Sigmoid colon (tissue), 6 donors: ENCODE measurements at regions not wholly inside any gene's neighbourhood (a gene's known extent, or its start where the extent isn't known, plus 50 kb on each side); places are given as distances from the start of the nearest gene placed in this dataset.

Source experiments
- DNase-seq: peaks from one replicate; pipeline ENCODE4 v3.0.0-alpha.2; 2019
- H3K27ac ChIP-seq, 4 donors: fragments of 200-600 bp; sonication (generic); one replicate each; pipeline ENCODE4 v1.5.1; 2016 to 2019; ENCODE audit warnings: mild to moderate bottlenecking in 1 of 4
- H3K27me3 ChIP-seq, 3 donors: fragments of 200-600 bp; sonication (generic); one replicate each; pipeline ENCODE4 v1.5.1; 2019; ENCODE audit warnings: mild to moderate bottlenecking in 1 of 3
- H3K36me3 ChIP-seq, 4 donors: fragments of 200-600 bp; sonication (generic); one replicate each; pipeline ENCODE4 v1.5.1; 2016 to 2019
- H3K4me1 ChIP-seq, 4 donors: fragments of 200-600 bp; sonication (generic); one replicate each; pipeline ENCODE4 v1.5.1; 2017 to 2019
- H3K4me3 ChIP-seq, 4 donors: fragments of 200-600 bp; sonication (generic); one replicate each; pipeline ENCODE4 v1.5.1; 2017 to 2019; ENCODE audit warnings: mild to moderate bottlenecking in 2 of 4, moderate library complexity in 1 of 4
- H3K9me3 ChIP-seq, 4 donors: fragments of 200-600 bp in 3 of 4; sonication (generic) in 3 of 4; one replicate each; pipeline versions ENCODE4 v1.5.1 to v1.6.1; 2013 to 2019
- CTCF ChIP-seq, 4 experiments: fragments of 450-650 bp in 3 of 4; fragments of 200-600 bp in 1 of 4; IDR thresholded peaks; one replicate each; pipeline ENCODE4 v1.5.1; 2016 to 2019; ENCODE audit warnings: antibody characterized with exemption in 4 of 4, mild to moderate bottlenecking in 3 of 4, moderate library complexity in 2 of 4
- EP300 ChIP-seq, 4 donors: sonication (generic); formaldehyde crosslinking; IDR thresholded peaks; one replicate each; pipeline ENCODE4 v1.6.1; 2017; ENCODE audit warnings: antibody characterized with exemption in 4 of 4
- POLR2A ChIP-seq, 2 donors: fragments of 450-650 bp; IDR thresholded peaks; one replicate each; pipeline ENCODE4 v1.6.1; 2016; ENCODE audit warnings: antibody characterized with exemption in 2 of 2, mild to moderate bottlenecking in 2 of 2, moderate library complexity in 2 of 2
- POLR2AphosphoS5 ChIP-seq, 4 donors: sonication (generic); formaldehyde crosslinking; IDR thresholded peaks; one replicate each; pipeline ENCODE4 v1.6.1; 2017; ENCODE audit warnings: antibody characterized with exemption in 4 of 4
- WGBS, 2 donors: extraction: QIAGEN DNeasy Blood & Tissue Kit; methylation state at CpG; one replicate each; pipeline ENCODE4 v1.1.7; 2013; 5-methylcytosine and 5-hydroxymethylcytosine counted together
- intact Hi-C: fragments of 100-400 bp; cut with DNase I; formaldehyde crosslinking; loops from one replicate; pipeline ENCODE4 v1.15.1; 2023
- donor health status: healthy with polysubstance abuse.
- donor health status: healthy.

- Histone ChIP-seq H3K4me3 (no peak overlapping the region), H3K27me3 (no peaks in the 10 kb centered on the region), H3K4me1 (peaks cover 0 to 10% (median 8%) of the 10 kb centered on the region in 4 donors), H3K36me3 (no peaks in the 10 kb centered on the region), H3K9me3 (peaks cover 0 to 3% (median 0%) of the 10 kb centered on the region in 4 donors), H3K27ac (no peak overlapping the region)
- TF ChIP-seq EP300 (IDR thresholded peaks at IDR 0.05) (no peak), POLR2A (IDR thresholded peaks at IDR 0.05) (no peak), POLR2AphosphoS5 (IDR thresholded peaks at IDR 0.05) (no peak), CTCF (IDR thresholded peaks at IDR 0.05) (no peak)
- no peak for DNase-seq
- 91 to 95% methylated on average over 2 of the region's 2 CpGs for WGBS, 2 donors
- intact Hi-C loops: no loop called here
These were observed 373.0 kb downstream of the COG6 start for GRCh38 chr13:40028446-40028845.

GRCh38 chr13:40031031-40031430 is 375.6 kb downstream of the COG6 start:
- 64 to 82% methylated on average over 4 of the region's 4 CpGs for WGBS, 2 donors
- intact Hi-C loops: no loop called here
- H3K27ac ChIP-seq: no peak overlapping the region

GRCh38 chr13:40039061-40039460 is 383.6 kb downstream of the COG6 start:
- intact Hi-C loops: no loop called here
- no peak for DNase-seq
- no peak overlapping the region for H3K27ac ChIP-seq
- WGBS, 2 donors: 70 to 82% methylated on average over 2 of the region's 2 CpGs
- H3K27me3 ChIP-seq: no peaks in the 10 kb centered on the region
- TF ChIP-seq EP300 (IDR thresholded peaks at IDR 0.05): no peak
- no peak overlapping the region for H3K4me3 ChIP-seq
- no peaks in the 10 kb centered on the region for H3K4me1 ChIP-seq
- H3K36me3 ChIP-seq: no peaks in the 10 kb centered on the region
- H3K9me3 ChIP-seq: no peaks in the 10 kb centered on the region

More at GRCh38 chr13:40031031-40031430, 375.6 kb downstream of the COG6 start:
- H3K4me3 ChIP-seq: no peak overlapping the region
- H3K9me3 ChIP-seq: peaks cover 0 to 3% (median 0%) of the 10 kb centered on the region in 4 donors
- DNase-seq: no peak
- TF ChIP-seq CTCF (IDR thresholded peaks at IDR 0.05): no peak
- TF ChIP-seq POLR2A (IDR thresholded peaks at IDR 0.05): no peak
- H3K36me3 ChIP-seq: no peaks in the 10 kb centered on the region
- H3K4me1 ChIP-seq: no peaks in the 10 kb centered on the region
- no peaks in the 10 kb centered on the region for H3K27me3 ChIP-seq

GRCh38 chr13:40042991-40043390 is 387.5 kb downstream of the COG6 start:
- H3K4me3 ChIP-seq: no peak overlapping the region
- 64 to 81% methylated on average over 3 of the region's 3 CpGs for WGBS, 2 donors
- H3K36me3 ChIP-seq: no peaks in the 10 kb centered on the region
- no peaks in the 10 kb centered on the region for H3K9me3 ChIP-seq
- intact Hi-C loops: no loop called here
- TF ChIP-seq POLR2AphosphoS5 (IDR thresholded peaks at IDR 0.05) (no peak), POLR2A (IDR thresholded peaks at IDR 0.05) (no peak), CTCF (IDR thresholded peaks at IDR 0.05) (no peak), EP300 (IDR thresholded peaks at IDR 0.05) (no peak)
- H3K4me1 ChIP-seq: no peaks in the 10 kb centered on the region
- no peak overlapping the region for H3K27ac ChIP-seq
- no peaks in the 10 kb centered on the region for H3K27me3 ChIP-seq
- no peak for DNase-seq

- Histone ChIP-seq H3K27ac (no peak overlapping the region), H3K4me3 (no peak overlapping the region), H3K4me1 (no peaks in the 10 kb centered on the region), H3K9me3 (no peaks in the 10 kb centered on the region), H3K27me3 (no peaks in the 10 kb centered on the region), H3K36me3 (no peaks in the 10 kb centered on the region)
- intact Hi-C loops: no loop called here
- no peak for DNase-seq
- no peak for TF ChIP-seq CTCF (IDR thresholded peaks at IDR 0.05)
- TF ChIP-seq POLR2AphosphoS5 (IDR thresholded peaks at IDR 0.05): no peak
- TF ChIP-seq EP300 (IDR thresholded peaks at IDR 0.05): no peak
- no peak for TF ChIP-seq POLR2A (IDR thresholded peaks at IDR 0.05)
- 74 to 86% methylated on average over 3 of the region's 3 CpGs for WGBS, 2 donors
These were observed 388.3 kb downstream of the COG6 start for GRCh38 chr13:40043764-40044163.
